ENCODE measurements at regions not wholly inside any gene's neighbourhood (a gene's known extent, or its start where the extent isn't known, plus 50 kb on each side); places are given as distances from the start of the nearest gene placed in this dataset.

DNA sequence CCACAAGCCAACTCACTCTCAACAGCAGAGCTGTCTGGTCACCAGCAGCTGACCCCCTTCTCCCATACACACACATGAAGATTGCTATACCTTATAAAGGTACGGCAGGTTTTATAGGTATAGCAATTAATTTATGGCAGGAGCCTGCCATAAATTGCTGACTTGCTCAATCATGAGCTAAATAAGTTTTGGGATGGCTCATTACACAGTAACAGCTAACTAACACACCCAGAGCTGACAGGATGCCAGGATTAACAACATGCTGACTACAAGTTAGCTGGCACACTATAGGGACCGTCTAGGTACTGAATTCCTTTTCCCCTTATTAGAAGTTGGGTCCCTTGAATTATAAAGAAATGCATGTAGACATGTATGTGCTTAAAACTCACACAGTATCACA lies 150.3 kb upstream of the KCNJ18 start:
- TF ChIP-seq TAF1 (IDR thresholded peaks at IDR 0.05; ENCODE audit: low read depth, low read length) (no peak), POLR2A (IDR thresholded peaks at IDR 0.05; ENCODE audit: low read depth, low read length) (no peak), POLR2AphosphoS5 (IDR thresholded peaks at IDR 0.05; ENCODE audit: low read depth, low read length) (no peak), PAX5 (IDR thresholded peaks at IDR 0.05; ENCODE audit: insufficient read depth, low read length, severe bottlenecking) (no peak)
